ENCODE measurements at regions not wholly inside any gene's neighbourhood (a gene's known extent, or its start where the extent isn't known, plus 50 kb on each side); places are given as distances from the start of the nearest gene placed in this dataset.

DNA sequence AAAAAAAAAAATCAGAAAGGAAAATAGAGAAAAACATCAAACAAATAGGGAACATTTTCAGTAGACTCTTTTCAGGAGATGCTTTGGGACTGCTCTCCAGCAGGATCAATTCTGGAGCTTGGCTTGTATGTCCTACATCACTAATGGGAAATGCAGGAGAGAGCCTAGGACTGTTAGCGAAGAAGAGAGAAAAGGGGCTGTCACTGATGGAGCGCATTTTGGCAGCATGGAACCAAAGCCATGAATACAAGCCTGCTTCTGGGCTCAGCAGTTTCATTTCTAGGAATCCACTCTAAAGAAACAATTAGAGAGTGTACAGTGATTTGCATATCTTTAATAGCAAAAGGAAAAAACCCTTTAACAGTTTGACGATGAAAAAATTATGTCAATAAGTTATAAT lies 203.9 kb downstream of the NUFIP1 start:
- Histone ChIP-seq H3K9me3 (replicated peaks; ENCODE audit: control insufficient read depth, insufficient read depth, low read length) (no peaks in the 10 kb centered on the region), H3K9me1 (replicated peaks; ENCODE audit: control insufficient read depth, extremely low read depth, insufficient read depth, low read length) (no peaks in the 10 kb centered on the region), H3K27me3 (ENCODE audit: control insufficient read depth in 2 of 2, insufficient read depth in 2 of 2, low read length in 2 of 2) (no peaks in the 10 kb centered on the region), H3K4me2 (ENCODE audit: insufficient read depth, low read length) (no peak overlapping the region), H2AFZ (ENCODE audit: low read depth, low read length) (no peak overlapping the region), H3K79me2 (ENCODE audit: control insufficient read depth, insufficient read depth, low read length) (no peaks in the 10 kb centered on the region), H4K20me1 (replicated peaks; ENCODE audit: control insufficient read depth, extremely low read depth, insufficient read depth, low read length) (no peaks in the 10 kb centered on the region), H3K9ac (replicated peaks; ENCODE audit: extremely low read depth, insufficient read depth, low read length) (no peak overlapping the region), H3K36me3 (ENCODE audit: control insufficient read depth in 2 of 2, extremely low read depth in 1 of 2, insufficient read depth in 2 of 2, low read length in 2 of 2) (no peaks in the 10 kb centered on the region), H3K4me3 (replicated peaks in 1 of 3; ENCODE audit: insufficient read depth in 1 of 3, low read depth in 1 of 3, low read length in 3 of 3) (no peak overlapping the region), H3K4me1 (ENCODE audit: control insufficient read depth, extremely low read depth, insufficient read depth, low read length) (no peaks in the 10 kb centered on the region), H3K27ac (ENCODE audit: insufficient read depth, low read depth, low read length) (no peak overlapping the region)
- POLR2A ChIA-PET = no interaction called here
- dilution Hi-C loops (cut with MboI; ENCODE audit: extremely low pct_ligation_motif_present, low sequenced_read_pairs) = no loop called here
- FAIRE-seq (no peak), DNase-seq (ENCODE audit: low read depth, low spot score) (no peak)
- BruUV-seq (replicated peaks) = no TSS peak
- intact Hi-C loops (cut with micrococcal nuclease) = no loop called here
- CTCF ChIA-PET = no interaction called here
- TF ChIP-seq JUN (IDR thresholded peaks at IDR 0.05; ENCODE audit: borderline replicate concordance, insufficient read depth, insufficient read length, low read depth) (no peak), POLR2AphosphoS5 (IDR thresholded peaks at IDR 0.05; ENCODE audit: insufficient read depth, low read depth, low read length) (no peak), EZH2 (IDR thresholded peaks at IDR 0.05; ENCODE audit: borderline replicate concordance, low read depth, low read length, severe bottlenecking) (no peak), POLR2A (IDR thresholded peaks at IDR 0.05; ENCODE audit: low read depth, low read length) (no peak), FOS (IDR thresholded peaks at IDR 0.05; ENCODE audit: borderline replicate concordance, insufficient read depth, low read length) (no peak), GATA2 (IDR thresholded peaks at IDR 0.05; ENCODE audit: insufficient read depth, insufficient read length, low read depth, low read length) (no peak), MYC (IDR thresholded peaks at IDR 0.05; ENCODE audit: low read depth, low read length) (no peak)
- TF ChIP-seq, protein P1, sequence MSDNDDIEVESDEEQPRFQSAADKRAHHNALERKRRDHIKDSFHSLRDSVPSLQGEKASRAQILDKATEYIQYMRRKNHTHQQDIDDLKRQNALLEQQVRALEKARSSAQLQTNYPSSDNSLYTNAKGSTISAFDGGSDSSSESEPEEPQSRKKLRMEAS (IDR thresholded peaks at IDR 0.05; ENCODE audit: insufficient read depth, insufficient read length) = no peak
- TF ChIP-seq, protein P2, sequence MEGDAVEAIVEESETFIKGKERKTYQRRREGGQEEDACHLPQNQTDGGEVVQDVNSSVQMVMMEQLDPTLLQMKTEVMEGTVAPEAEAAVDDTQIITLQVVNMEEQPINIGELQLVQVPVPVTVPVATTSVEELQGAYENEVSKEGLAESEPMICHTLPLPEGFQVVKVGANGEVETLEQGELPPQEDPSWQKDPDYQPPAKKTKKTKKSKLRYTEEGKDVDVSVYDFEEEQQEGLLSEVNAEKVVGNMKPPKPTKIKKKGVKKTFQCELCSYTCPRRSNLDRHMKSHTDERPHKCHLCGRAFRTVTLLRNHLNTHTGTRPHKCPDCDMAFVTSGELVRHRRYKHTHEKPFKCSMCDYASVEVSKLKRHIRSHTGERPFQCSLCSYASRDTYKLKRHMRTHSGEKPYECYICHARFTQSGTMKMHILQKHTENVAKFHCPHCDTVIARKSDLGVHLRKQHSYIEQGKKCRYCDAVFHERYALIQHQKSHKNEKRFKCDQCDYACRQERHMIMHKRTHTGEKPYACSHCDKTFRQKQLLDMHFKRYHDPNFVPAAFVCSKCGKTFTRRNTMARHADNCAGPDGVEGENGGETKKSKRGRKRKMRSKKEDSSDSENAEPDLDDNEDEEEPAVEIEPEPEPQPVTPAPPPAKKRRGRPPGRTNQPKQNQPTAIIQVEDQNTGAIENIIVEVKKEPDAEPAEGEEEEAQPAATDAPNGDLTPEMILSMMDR (IDR thresholded peaks at IDR 0.05; ENCODE audit: extremely low read depth in 1 of 2, insufficient read depth in 1 of 2, low read depth in 1 of 2, low read length in 2 of 2) = no peak
